Liver (tissue), 8 donors: ENCODE measurements at regions not wholly inside any gene's neighbourhood (a gene's known extent, or its start where the extent isn't known, plus 50 kb on each side); places are given as distances from the start of the nearest gene placed in this dataset.

Source experiments
- DNase-seq: peaks from one replicate; pipeline ENCODE4 v3.0.0-alpha.2; 2017; ENCODE audit warnings: low spot score
- H3K27ac ChIP-seq, 2 donors: one replicate each; pipeline ENCODE4 v1.7.0; 2013; ENCODE audit warnings: inconsistent platforms in 2 of 2, low read length in 2 of 2, control low read depth in 1 of 2, low read depth in 1 of 2, mild to moderate bottlenecking in 1 of 2
- H3K27me3 ChIP-seq, 4 donors: one replicate each; pipeline versions ENCODE4 v1.6.1 to v1.7.0; 2013; ENCODE audit warnings: low read length in 3 of 4, inconsistent platforms in 1 of 4, mild to moderate bottlenecking in 1 of 4, moderate library complexity in 1 of 4; ENCODE audit not compliant: control insufficient read depth in 4 of 4, insufficient read depth in 4 of 4
- H3K36me3 ChIP-seq, 4 donors: one replicate each; pipeline versions ENCODE4 v1.6.1 to v1.7.0; 2013; ENCODE audit warnings: low read length in 3 of 4, mild to moderate bottlenecking in 3 of 4, low read depth in 1 of 4, moderate library complexity in 1 of 4; ENCODE audit not compliant: control insufficient read depth in 4 of 4, insufficient read depth in 3 of 4
- H3K4me1 ChIP-seq, 4 donors: one replicate each; pipeline versions ENCODE4 v1.6.1 to v1.7.0; 2013; ENCODE audit warnings: low read length in 3 of 4, mild to moderate bottlenecking in 3 of 4, moderate library complexity in 1 of 4; ENCODE audit not compliant: control insufficient read depth in 4 of 4, insufficient read depth in 4 of 4
- H3K4me3 ChIP-seq, 3 donors: one replicate each; pipeline versions ENCODE4 v1.6.1 to v1.7.0; 2013; ENCODE audit warnings: low read length in 3 of 3, control low read depth in 1 of 3, low read depth in 1 of 3, mild to moderate bottlenecking in 1 of 3
- H3K9ac ChIP-seq, 2 donors: one replicate each; pipeline ENCODE4 v1.7.0; 2013; ENCODE audit warnings: low read length in 2 of 2, mild to moderate bottlenecking in 2 of 2, moderate library complexity in 2 of 2, control low read depth in 1 of 2, low read depth in 1 of 2
- H3K9me3 ChIP-seq, 4 donors: one replicate each; pipeline versions ENCODE4 v1.6.1 to v1.7.0; 2013; ENCODE audit warnings: low read length in 3 of 4; ENCODE audit not compliant: control insufficient read depth in 4 of 4
- CTCF ChIP-seq: fragments of 150-350 bp; IDR thresholded peaks from 2 replicates; pipeline ENCODE4 v1.5.1; 2017; ENCODE audit warnings: improper control_type of control experiment, low read depth, low read length; ENCODE audit not compliant: missing input control
- EGR1 ChIP-seq, 2 donors: IDR thresholded peaks; 2 replicates each; pipeline ENCODE4 v1.6.1; 2016 to 2018; ENCODE audit warnings: antibody characterized with exemption in 2 of 2, low read depth in 2 of 2
- GABPA ChIP-seq, 2 donors: IDR thresholded peaks in 1 of 2; conservative IDR thresholded peaks in 1 of 2; 2 replicates each; pipeline ENCODE4 v1.6.1; 2016; ENCODE audit warnings: antibody characterized with exemption in 2 of 2, mild to moderate bottlenecking in 1 of 2, moderate library complexity in 1 of 2
- HNF4A ChIP-seq, 2 donors: conservative IDR thresholded peaks; 2 replicates each; pipeline ENCODE4 v1.6.1; 2016; ENCODE audit warnings: antibody characterized with exemption in 2 of 2, mild to moderate bottlenecking in 2 of 2
- HNF4G ChIP-seq: IDR thresholded peaks from 2 replicates; pipeline ENCODE4 v1.6.1; 2016; ENCODE audit warnings: antibody characterized with exemption
- JUND ChIP-seq, 2 donors: IDR thresholded peaks; 2 replicates each; pipeline ENCODE4 v1.6.1; 2016; ENCODE audit warnings: antibody characterized with exemption in 2 of 2
- MAX ChIP-seq: IDR thresholded peaks from 2 replicates; pipeline ENCODE4 v1.6.1; 2016; ENCODE audit warnings: antibody characterized with exemption
- NR2F2 ChIP-seq: IDR thresholded peaks from 2 replicates; pipeline ENCODE4 v1.6.1; 2016; ENCODE audit warnings: antibody characterized with exemption
- RXRA ChIP-seq, 2 donors: IDR thresholded peaks; 2 replicates each; pipeline ENCODE4 v1.6.1; 2017 to 2018; ENCODE audit warnings: antibody characterized with exemption in 2 of 2, mild to moderate bottlenecking in 1 of 2
- SP1 ChIP-seq: IDR thresholded peaks from 2 replicates; pipeline ENCODE4 v1.6.1; 2018; ENCODE audit warnings: antibody characterized with exemption, mild to moderate bottlenecking
- TAF1 ChIP-seq: conservative IDR thresholded peaks from 2 replicates; pipeline ENCODE4 v1.6.1; 2016; ENCODE audit warnings: antibody characterized with exemption, mild to moderate bottlenecking
- YY1 ChIP-seq: IDR thresholded peaks from 2 replicates; pipeline ENCODE4 v1.6.1; 2016; ENCODE audit warnings: antibody characterized with exemption, mild to moderate bottlenecking
- ZBTB33 ChIP-seq: IDR thresholded peaks from 2 replicates; pipeline ENCODE4 v1.6.1; 2016; ENCODE audit warnings: antibody characterized with exemption
- WGBS: extraction: QIAGEN DNeasy Blood & Tissue Kit; methylation state at CpG from one replicate; pipeline ENCODE4 v1.1.7; 2013; 5-methylcytosine and 5-hydroxymethylcytosine counted together
- TF ChIP-seq, protein P1 (sequence below): IDR thresholded peaks from 2 replicates; pipeline ENCODE4 v1.6.1; 2016; ENCODE audit warnings: antibody characterized with exemption, mild to moderate bottlenecking
- TF ChIP-seq, protein P2 (sequence below): IDR thresholded peaks from 2 replicates; pipeline ENCODE4 v1.6.1; 2016; ENCODE audit warnings: antibody characterized with exemption
- donor health status: healthy.
- donor health status: healthy.
- donor health status: healthy.
- donor health status: healthy.
- donor health status: healthy.

- TF ChIP-seq, protein P1, sequence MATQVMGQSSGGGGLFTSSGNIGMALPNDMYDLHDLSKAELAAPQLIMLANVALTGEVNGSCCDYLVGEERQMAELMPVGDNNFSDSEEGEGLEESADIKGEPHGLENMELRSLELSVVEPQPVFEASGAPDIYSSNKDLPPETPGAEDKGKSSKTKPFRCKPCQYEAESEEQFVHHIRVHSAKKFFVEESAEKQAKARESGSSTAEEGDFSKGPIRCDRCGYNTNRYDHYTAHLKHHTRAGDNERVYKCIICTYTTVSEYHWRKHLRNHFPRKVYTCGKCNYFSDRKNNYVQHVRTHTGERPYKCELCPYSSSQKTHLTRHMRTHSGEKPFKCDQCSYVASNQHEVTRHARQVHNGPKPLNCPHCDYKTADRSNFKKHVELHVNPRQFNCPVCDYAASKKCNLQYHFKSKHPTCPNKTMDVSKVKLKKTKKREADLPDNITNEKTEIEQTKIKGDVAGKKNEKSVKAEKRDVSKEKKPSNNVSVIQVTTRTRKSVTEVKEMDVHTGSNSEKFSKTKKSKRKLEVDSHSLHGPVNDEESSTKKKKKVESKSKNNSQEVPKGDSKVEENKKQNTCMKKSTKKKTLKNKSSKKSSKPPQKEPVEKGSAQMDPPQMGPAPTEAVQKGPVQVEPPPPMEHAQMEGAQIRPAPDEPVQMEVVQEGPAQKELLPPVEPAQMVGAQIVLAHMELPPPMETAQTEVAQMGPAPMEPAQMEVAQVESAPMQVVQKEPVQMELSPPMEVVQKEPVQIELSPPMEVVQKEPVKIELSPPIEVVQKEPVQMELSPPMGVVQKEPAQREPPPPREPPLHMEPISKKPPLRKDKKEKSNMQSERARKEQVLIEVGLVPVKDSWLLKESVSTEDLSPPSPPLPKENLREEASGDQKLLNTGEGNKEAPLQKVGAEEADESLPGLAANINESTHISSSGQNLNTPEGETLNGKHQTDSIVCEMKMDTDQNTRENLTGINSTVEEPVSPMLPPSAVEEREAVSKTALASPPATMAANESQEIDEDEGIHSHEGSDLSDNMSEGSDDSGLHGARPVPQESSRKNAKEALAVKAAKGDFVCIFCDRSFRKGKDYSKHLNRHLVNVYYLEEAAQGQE, result no peak
- TF ChIP-seq TAF1 (no peak), SP1 (no peak), EGR1 (IDR thresholded peaks at IDR 0.05; ENCODE audit: low read depth in 2 of 2) (no peak), HNF4G (no peak)
These were observed 106.0 kb upstream of the SYT6 start (continued) for GRCh38 chr1:114259511-114260160.

GRCh38 chr1:114258633-114259032 lies 105.0 kb upstream of the SYT6 start:
- Histone ChIP-seq H3K9ac (no peak overlapping the region), H3K27ac (no peak overlapping the region), H3K4me3 (no peak overlapping the region), H3K27me3 (no peaks in the 10 kb centered on the region), H3K4me1 (no peaks in the 10 kb centered on the region), H3K36me3 (no peaks in the 10 kb centered on the region), H3K9me3 (peaks cover 0 to 12% (median 3%) of the 10 kb centered on the region in 4 donors)
- no peak for DNase-seq
- 84% methylated on average over 4 of the region's 4 CpGs for WGBS
- no peak for TF ChIP-seq YY1
- TF ChIP-seq HNF4G, result no peak
- TF ChIP-seq HNF4A (conservative IDR thresholded peaks at IDR 0.05), result no peak
- no peak for TF ChIP-seq NR2F2
- TF ChIP-seq ZBTB33, result no peak
- TF ChIP-seq JUND (IDR thresholded peaks at IDR 0.05), result no peak
- no peak for TF ChIP-seq RXRA (IDR thresholded peaks at IDR 0.05)
- TF ChIP-seq, protein P2, sequence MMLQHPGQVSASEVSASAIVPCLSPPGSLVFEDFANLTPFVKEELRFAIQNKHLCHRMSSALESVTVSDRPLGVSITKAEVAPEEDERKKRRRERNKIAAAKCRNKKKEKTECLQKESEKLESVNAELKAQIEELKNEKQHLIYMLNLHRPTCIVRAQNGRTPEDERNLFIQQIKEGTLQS, result no peak
- no peak for TF ChIP-seq CTCF
- TF ChIP-seq MAX, result no peak
- no peak for TF ChIP-seq GABPA (IDR thresholded peaks at IDR 0.05 in 1 of 2, conservative IDR thresholded peaks at IDR 0.05 in 1 of 2)
